ENCODE measurements at regions not wholly inside any gene's neighbourhood (a gene's known extent, or its start where the extent isn't known, plus 50 kb on each side); places are given as distances from the start of the nearest gene placed in this dataset.

DNA sequence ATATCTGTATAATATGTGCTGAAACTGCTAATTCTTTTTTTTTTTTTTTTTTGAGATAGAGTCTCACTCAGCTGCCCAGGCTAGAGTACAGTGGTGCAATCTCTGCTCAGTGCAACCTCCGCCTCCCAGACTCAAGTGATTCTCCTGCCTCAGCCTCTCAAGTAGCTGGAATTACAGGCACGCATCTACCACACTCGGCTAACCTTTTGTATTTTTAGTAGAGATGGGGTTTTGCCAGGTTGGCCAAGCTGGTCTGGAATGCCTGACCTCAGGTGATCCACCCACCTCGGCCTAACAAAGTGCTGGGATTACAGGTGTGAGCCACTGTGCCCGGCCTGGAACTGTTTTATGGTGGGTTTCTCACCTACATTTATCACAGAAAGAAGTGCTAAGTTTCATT, 307.8 kb upstream of the STT3B start:
- DNase-seq (ENCODE audit: low read depth, low spot score) (no peak), FAIRE-seq (no peak)
- no peaks in the 10 kb centered on the region for H3K27me3 ChIP-seq (ENCODE audit: control insufficient read depth, extremely low read depth, insufficient read depth, low read length)
- no peaks in the 10 kb centered on the region for H3K4me1 ChIP-seq (ENCODE audit: control insufficient read depth, extremely low read depth, insufficient read depth, low read length)
- no peaks in the 10 kb centered on the region for H3K9me3 ChIP-seq (ENCODE audit: control insufficient read depth, low read depth, low read length)
- no peak overlapping the region for H3K9ac ChIP-seq (ENCODE audit: control insufficient read depth, extremely low read depth, insufficient read depth, low read length)
- no peaks in the 10 kb centered on the region for H3K36me3 ChIP-seq (ENCODE audit: control insufficient read depth in 2 of 2, extremely low read depth in 1 of 2, insufficient read depth in 2 of 2, low read length in 2 of 2)
- no peak overlapping the region for H3K4me2 ChIP-seq (ENCODE audit: control insufficient read depth, extremely low read depth, insufficient read depth, low read depth, low read length)
- H3K27ac ChIP-seq (ENCODE audit: control insufficient read depth, insufficient read depth, low read length), result no peak overlapping the region
- no peaks in the 10 kb centered on the region for H3K79me2 ChIP-seq (ENCODE audit: control insufficient read depth, insufficient read depth, low read length)
- no peak overlapping the region for H2AFZ ChIP-seq (ENCODE audit: control insufficient read depth, low read length)
- no peaks in the 10 kb centered on the region for H4K20me1 ChIP-seq (ENCODE audit: control insufficient read depth, extremely low read depth, insufficient read depth, low read length)
- no peak overlapping the region for H3K4me3 ChIP-seq (ENCODE audit: control insufficient read depth in 2 of 3, extremely low read depth in 1 of 3, insufficient read depth in 2 of 3, low read depth in 1 of 3, low read length in 3 of 3)
- dilution Hi-C loops (cut with MboI; ENCODE audit: extremely low pct_ligation_motif_present, low sequenced_read_pairs), result no loop called here
- TF ChIP-seq EZH2 (IDR thresholded peaks at IDR 0.05; ENCODE audit: low read length), result no peak
- TF ChIP-seq, protein P1, sequence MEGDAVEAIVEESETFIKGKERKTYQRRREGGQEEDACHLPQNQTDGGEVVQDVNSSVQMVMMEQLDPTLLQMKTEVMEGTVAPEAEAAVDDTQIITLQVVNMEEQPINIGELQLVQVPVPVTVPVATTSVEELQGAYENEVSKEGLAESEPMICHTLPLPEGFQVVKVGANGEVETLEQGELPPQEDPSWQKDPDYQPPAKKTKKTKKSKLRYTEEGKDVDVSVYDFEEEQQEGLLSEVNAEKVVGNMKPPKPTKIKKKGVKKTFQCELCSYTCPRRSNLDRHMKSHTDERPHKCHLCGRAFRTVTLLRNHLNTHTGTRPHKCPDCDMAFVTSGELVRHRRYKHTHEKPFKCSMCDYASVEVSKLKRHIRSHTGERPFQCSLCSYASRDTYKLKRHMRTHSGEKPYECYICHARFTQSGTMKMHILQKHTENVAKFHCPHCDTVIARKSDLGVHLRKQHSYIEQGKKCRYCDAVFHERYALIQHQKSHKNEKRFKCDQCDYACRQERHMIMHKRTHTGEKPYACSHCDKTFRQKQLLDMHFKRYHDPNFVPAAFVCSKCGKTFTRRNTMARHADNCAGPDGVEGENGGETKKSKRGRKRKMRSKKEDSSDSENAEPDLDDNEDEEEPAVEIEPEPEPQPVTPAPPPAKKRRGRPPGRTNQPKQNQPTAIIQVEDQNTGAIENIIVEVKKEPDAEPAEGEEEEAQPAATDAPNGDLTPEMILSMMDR (optimal IDR thresholded peaks at IDR 0.05 in 1 of 3, IDR thresholded peaks at IDR 0.05 in 1 of 3, conservative IDR thresholded peaks at IDR 0.05 in 1 of 3; ENCODE audit: extremely low read depth in 1 of 3, insufficient read depth in 2 of 3, low read length in 3 of 3), result no peak
- H3K9me1 ChIP-seq (ENCODE audit: control insufficient read depth, extremely low read depth, insufficient read depth, low read length), result no peaks in the 10 kb centered on the region

DNA sequence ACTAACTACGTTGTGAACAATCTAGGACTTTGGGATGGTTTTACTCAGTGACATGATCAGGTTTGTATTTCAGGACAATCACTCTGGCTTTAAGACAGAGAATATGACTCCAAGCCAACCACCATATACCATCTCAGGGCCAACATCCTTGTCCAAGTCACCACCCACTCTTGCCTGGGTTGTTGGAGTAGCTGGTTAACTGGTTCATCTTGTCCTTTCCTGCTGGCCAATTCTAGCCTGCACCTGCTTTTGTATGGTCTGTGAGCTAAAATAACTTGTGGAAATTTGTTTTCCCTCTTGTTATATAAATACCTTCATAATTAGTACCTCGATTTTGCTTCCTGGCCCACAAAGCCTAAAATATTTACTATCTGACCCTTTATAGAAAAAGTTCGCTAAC, 306.8 kb upstream of the STT3B start:
- H3K4me3 ChIP-seq (ENCODE audit: control insufficient read depth in 2 of 3, extremely low read depth in 1 of 3, insufficient read depth in 2 of 3, low read depth in 1 of 3, low read length in 3 of 3), result no peak overlapping the region
- H2AFZ ChIP-seq (ENCODE audit: control insufficient read depth, low read length), result no peak overlapping the region
- H3K4me2 ChIP-seq (ENCODE audit: control insufficient read depth, extremely low read depth, insufficient read depth, low read depth, low read length), result no peak overlapping the region
- H4K20me1 ChIP-seq (ENCODE audit: control insufficient read depth, extremely low read depth, insufficient read depth, low read length), result no peaks in the 10 kb centered on the region
- no peaks in the 10 kb centered on the region for H3K79me2 ChIP-seq (ENCODE audit: control insufficient read depth, insufficient read depth, low read length)
- TF ChIP-seq, protein P1 (optimal IDR thresholded peaks at IDR 0.05 in 1 of 3, IDR thresholded peaks at IDR 0.05 in 1 of 3, conservative IDR thresholded peaks at IDR 0.05 in 1 of 3; ENCODE audit: extremely low read depth in 1 of 3, insufficient read depth in 2 of 3, low read length in 3 of 3), result no peak
- no peak for TF ChIP-seq EZH2 (IDR thresholded peaks at IDR 0.05; ENCODE audit: low read length)
- H3K9me3 ChIP-seq (ENCODE audit: control insufficient read depth, low read depth, low read length), result no peaks in the 10 kb centered on the region
- no peak overlapping the region for H3K9ac ChIP-seq (ENCODE audit: control insufficient read depth, extremely low read depth, insufficient read depth, low read length)
- no peak for FAIRE-seq
- H3K27me3 ChIP-seq (ENCODE audit: control insufficient read depth, extremely low read depth, insufficient read depth, low read length), result no peaks in the 10 kb centered on the region
- no peaks in the 10 kb centered on the region for H3K36me3 ChIP-seq (ENCODE audit: control insufficient read depth in 2 of 2, extremely low read depth in 1 of 2, insufficient read depth in 2 of 2, low read length in 2 of 2)
- dilution Hi-C loops (cut with MboI; ENCODE audit: extremely low pct_ligation_motif_present, low sequenced_read_pairs), result no loop called here
- no peaks in the 10 kb centered on the region for H3K4me1 ChIP-seq (ENCODE audit: control insufficient read depth, extremely low read depth, insufficient read depth, low read length)
- DNase-seq (ENCODE audit: low read depth, low spot score), result no peak
- no peaks in the 10 kb centered on the region for H3K9me1 ChIP-seq (ENCODE audit: control insufficient read depth, extremely low read depth, insufficient read depth, low read length)
- H3K27ac ChIP-seq (ENCODE audit: control insufficient read depth, insufficient read depth, low read length), result no peak overlapping the region

Data from keratinocyte (primary cell).